CD4-positive, alpha-beta T cell (primary cell): ENCODE measurements at regions not wholly inside any gene's neighbourhood (a gene's known extent, or its start where the extent isn't known, plus 50 kb on each side); places are given as distances from the start of the nearest gene placed in this dataset.

Experiments
- ATAC-seq: fragments of 200-7000 bp; cut with Tn5 transposase; one replicate; pipeline ENCODE4 v1.10.0; 2022; ENCODE audit warnings: mild to moderate bottlenecking; ENCODE audit not compliant: poor library complexity
- CTCF ChIA-PET: fragments of 350-600 bp; sonication (Branson Sonifier 250); formaldehyde crosslinking; loops from one replicate; lab custom pipeline; 2021; ENCODE audit warnings: antibody characterized with exemption, inconsistent platforms; lab: Charles Lee
- POLR2A ChIA-PET: fragments of 350-600 bp; sonication (Branson Sonifier 250); formaldehyde crosslinking; loops from one replicate; lab custom pipeline; 2021; ENCODE audit warnings: antibody characterized with exemption, inconsistent platforms; lab: Charles Lee
- DNase-seq, 14 experiments: peaks; one replicate each; pipeline ENCODE4 v3.0.0-alpha.2; 2013 to 2020; ENCODE audit warnings: mixed read lengths in 2 of 14
- H3K27ac ChIP-seq, 2 donors: one replicate each; pipeline versions ENCODE4 v1.5.1 to v1.7.0; 2013; ENCODE audit warnings: low read length in 2 of 2, low read depth in 1 of 2, mild to moderate bottlenecking in 1 of 2
- H3K27me3 ChIP-seq, 2 experiments: 1 replicate in 1 of 2; 2 replicates in 1 of 2; pipeline versions ENCODE4 v1.6.1 to v1.7.0; 2013; ENCODE audit warnings: low read length in 2 of 2, control low read depth in 1 of 2, mild to moderate bottlenecking in 1 of 2, moderate library complexity in 1 of 2; ENCODE audit not compliant: insufficient read depth in 2 of 2, control insufficient read depth in 1 of 2
- H3K36me3 ChIP-seq: one replicate; pipeline ENCODE4 v1.6.1; 2013; ENCODE audit warnings: low read length, control low read depth; ENCODE audit not compliant: insufficient read depth
- H3K4me1 ChIP-seq: one replicate; pipeline ENCODE4 v1.6.1; 2013; ENCODE audit warnings: low read length, control low read depth; ENCODE audit not compliant: insufficient read depth
- H3K4me3 ChIP-seq: one replicate; pipeline ENCODE4 v1.5.1; 2013; ENCODE audit warnings: mild to moderate bottlenecking, low read length, moderate library complexity
- H3K9me3 ChIP-seq, 2 experiments: 1 replicate in 1 of 2; 2 replicates in 1 of 2; pipeline versions ENCODE4 v1.6.1 to v1.7.0; 2013; ENCODE audit warnings: low read length in 2 of 2, mild to moderate bottlenecking in 2 of 2, control low read depth in 1 of 2, moderate library complexity in 1 of 2; ENCODE audit not compliant: control insufficient read depth in 1 of 2, insufficient read depth in 1 of 2
- H3K27ac Mint-ChIP-seq: one replicate; pipeline ENCODE4 v1.8.0; 2020; ENCODE audit warnings: mixed read lengths
- H3K27me3 Mint-ChIP-seq: one replicate; pipeline ENCODE4 v1.8.0; 2021; ENCODE audit warnings: mixed read lengths
- H3K36me3 Mint-ChIP-seq: one replicate; pipeline ENCODE4 v1.8.0; 2021; ENCODE audit warnings: low read depth, mixed read lengths
- H3K4me1 Mint-ChIP-seq: one replicate; pipeline ENCODE4 v1.8.0; 2021; ENCODE audit warnings: low read depth, mixed read lengths
- H3K4me3 Mint-ChIP-seq: one replicate; pipeline ENCODE4 v1.8.0; 2020; ENCODE audit warnings: mild to moderate bottlenecking, mixed read lengths
- H3K9me3 Mint-ChIP-seq: one replicate; pipeline ENCODE4 v1.8.0; 2020; ENCODE audit warnings: mixed read lengths
- CTCF ChIP-seq: fragments of 200-600 bp; IDR thresholded peaks from one replicate; pipeline ENCODE4 v1.8.0; 2022; ENCODE audit warnings: antibody characterized with exemption, mild to moderate bottlenecking
- intact Hi-C, 2 experiments: fragments of 100-400 bp; cut with DNase I in 1 of 2; cut with micrococcal nuclease in 1 of 2; formaldehyde crosslinking; loops; one replicate each; pipeline versions ENCODE4 v1.15.1 to v1.9.0; 2023 to 2025; cut with DNase I, micrococcal nuclease

- Mint-ChIP-seq H3K4me1 (no peaks in the 10 kb centered on the region), H3K9me3 (no peaks in the 10 kb centered on the region), H3K36me3 (no peaks in the 10 kb centered on the region), H3K27ac (no peak overlapping the region), H3K4me3 (no peak overlapping the region), H3K27me3 (no peaks in the 10 kb centered on the region)
- ATAC-seq (no peak), DNase-seq (no peak)
- Histone ChIP-seq H3K27ac (no peak overlapping the region), H3K4me3 (no peak overlapping the region), H3K9me3 (no peaks in the 10 kb centered on the region), H3K4me1 (no peaks in the 10 kb centered on the region), H3K27me3 (no peaks in the 10 kb centered on the region), H3K36me3 (no peaks in the 10 kb centered on the region)
- no peak for TF ChIP-seq CTCF
- intact Hi-C loops: no loop called here
- ChIA-PET POLR2A (interaction anchor here (0.7 kb wide), 1 partner anchor 131 kb away, joined by 3 read pairs; no protein-coding TSS in a partner anchor), CTCF (no interaction called here)
These were observed 63.7 kb upstream of the PLXNA4 start for GRCh38 chr7:132639983-132640382.

- no peaks in the 10 kb centered on the region for H3K36me3 ChIP-seq
- no peak overlapping the region for H3K4me3 Mint-ChIP-seq
- CTCF ChIA-PET: no interaction called here
- ATAC-seq: no peak
- H3K9me3 ChIP-seq: no peaks in the 10 kb centered on the region
- H3K27me3 Mint-ChIP-seq: no peaks in the 10 kb centered on the region
- POLR2A ChIA-PET: no interaction called here
- no peak for TF ChIP-seq CTCF
- intact Hi-C loops: no loop called here
- no peaks in the 10 kb centered on the region for H3K36me3 Mint-ChIP-seq
- no peak overlapping the region for H3K27ac ChIP-seq
- H3K27me3 ChIP-seq: no peaks in the 10 kb centered on the region
- no peaks in the 10 kb centered on the region for H3K4me1 Mint-ChIP-seq
- H3K4me3 ChIP-seq: no peak overlapping the region
- no peaks in the 10 kb centered on the region for H3K9me3 Mint-ChIP-seq
- DNase-seq: no peak
- H3K4me1 ChIP-seq: no peaks in the 10 kb centered on the region
- H3K27ac Mint-ChIP-seq: no peak overlapping the region
These were observed 61.7 kb upstream of the PLXNA4 start for GRCh38 chr7:132638000-132638399.

- no peak overlapping the region for H3K27ac ChIP-seq
- H3K9me3 ChIP-seq: no peaks in the 10 kb centered on the region
- TF ChIP-seq CTCF: no peak
- no peaks in the 10 kb centered on the region for H3K27me3 ChIP-seq
- H3K9me3 Mint-ChIP-seq: no peaks in the 10 kb centered on the region
- no peaks in the 10 kb centered on the region for H3K4me1 Mint-ChIP-seq
- no peaks in the 10 kb centered on the region for H3K4me1 ChIP-seq
- no peaks in the 10 kb centered on the region for H3K36me3 Mint-ChIP-seq
- POLR2A ChIA-PET: no interaction called here
- no peak overlapping the region for H3K27ac Mint-ChIP-seq
- intact Hi-C loops: no loop called here
- DNase-seq (no peak), ATAC-seq (no peak)
- H3K27me3 Mint-ChIP-seq: no peaks in the 10 kb centered on the region
- no peak overlapping the region for H3K4me3 ChIP-seq
- H3K36me3 ChIP-seq: no peaks in the 10 kb centered on the region
- H3K4me3 Mint-ChIP-seq: no peak overlapping the region
- CTCF ChIA-PET: no interaction called here
These were observed 60.3 kb upstream of the PLXNA4 start for GRCh38 chr7:132636581-132636980.
